Stimulated activated CD4-positive, alpha-beta T cell treated with anti-CD3 and anti-CD28 coated beads, Interleukin-4, amount 100 ng/mL, for 48 hours (primary cell): ENCODE measurements at regions not wholly inside any gene's neighbourhood (a gene's known extent, or its start where the extent isn't known, plus 50 kb on each side); places are given as distances from the start of the nearest gene placed in this dataset.

Source experiments
- DNase-seq, 2 donors: peaks; one replicate each; pipeline ENCODE4 v3.0.0-alpha.2; 2020; ENCODE audit warnings: low read depth in 2 of 2

DNA sequence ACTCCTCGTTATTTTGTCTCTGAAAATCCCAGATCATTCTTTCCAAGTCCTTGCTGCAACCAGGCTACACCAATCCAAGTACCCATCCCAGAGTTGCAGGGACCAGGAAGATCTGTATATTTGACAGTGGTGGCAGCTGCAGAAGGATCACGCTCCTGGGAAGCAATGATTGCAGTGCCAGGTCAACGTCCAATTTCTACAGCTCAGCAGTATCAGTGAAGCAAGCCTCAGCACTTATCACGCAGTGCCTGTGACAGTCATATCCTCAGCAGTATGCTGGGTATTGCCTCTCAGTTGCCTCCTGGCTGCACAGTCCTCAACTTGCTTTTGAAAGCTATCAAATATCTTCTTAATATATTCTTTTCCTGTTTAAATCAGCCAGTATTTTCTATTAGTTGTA lies 66.7 kb downstream of the BARHL2 start:
- no peak for DNase-seq

DNA sequence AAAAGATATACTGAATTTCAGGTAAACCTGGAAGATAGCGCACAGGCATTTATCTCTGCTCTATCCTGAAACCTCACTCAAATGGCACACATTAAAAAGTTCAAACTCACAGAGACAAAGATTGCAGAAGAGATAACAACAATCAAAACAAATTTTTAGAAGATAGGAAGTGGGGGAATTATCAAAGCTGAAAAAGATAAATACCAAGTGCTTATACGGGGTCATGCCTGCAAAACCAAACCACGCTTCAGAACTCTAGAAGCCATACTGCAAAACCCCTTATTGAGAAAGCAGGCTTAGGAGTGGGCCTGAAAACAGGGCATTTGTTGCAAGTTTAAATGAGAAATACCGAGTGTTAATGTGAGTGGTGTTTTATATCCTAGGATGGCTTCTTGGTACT lies 76.8 kb downstream of the BARHL2 start:
- no peak for DNase-seq

DNA sequence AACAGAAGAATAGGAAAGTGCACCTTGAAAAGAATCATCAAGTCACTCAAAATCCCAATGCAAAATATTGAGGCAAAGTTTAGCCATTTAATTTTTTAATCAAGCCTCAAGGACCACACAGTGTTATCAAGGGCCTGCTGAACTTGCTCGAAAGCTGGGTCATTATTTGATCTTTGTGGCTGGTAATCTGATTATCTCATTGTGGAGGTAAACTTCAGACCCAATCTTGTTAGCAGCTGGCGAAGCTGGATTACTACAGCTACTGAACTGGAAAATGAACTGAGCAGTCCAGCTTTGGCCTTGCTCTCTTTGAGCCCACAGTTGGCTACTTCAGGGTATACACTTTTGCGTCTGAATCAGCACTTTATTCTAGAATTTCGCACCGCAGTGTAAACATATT lies 94.4 kb downstream of the BARHL2 start:
- DNase-seq: no peak

GRCh38 chr1:90621986-90622385 lies 95.1 kb downstream of the BARHL2 start:
- no peak for DNase-seq

- no peak for DNase-seq
Observed at GRCh38 chr1:90616395-90616794, 100.7 kb downstream of the BARHL2 start.

DNA sequence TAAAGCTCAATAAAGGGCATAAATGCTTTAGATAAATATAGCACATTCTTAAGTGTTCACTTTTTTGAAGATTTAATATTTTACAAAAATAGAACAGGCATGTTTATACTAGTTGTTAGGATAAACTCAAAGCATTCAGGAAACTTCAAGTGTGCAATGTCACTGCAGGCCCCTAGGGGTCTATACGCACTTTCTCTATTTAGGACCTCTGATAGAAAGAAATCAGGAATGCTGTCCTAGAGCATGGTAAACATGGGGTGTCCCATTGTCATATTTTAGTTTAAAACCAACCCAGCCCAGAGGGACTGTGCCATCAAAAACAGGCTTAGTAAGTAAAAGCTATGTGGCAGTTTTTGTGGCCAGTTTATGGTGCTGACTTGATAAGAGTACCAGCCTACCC lies 102.2 kb downstream of the BARHL2 start:
- no peak for DNase-seq

DNA sequence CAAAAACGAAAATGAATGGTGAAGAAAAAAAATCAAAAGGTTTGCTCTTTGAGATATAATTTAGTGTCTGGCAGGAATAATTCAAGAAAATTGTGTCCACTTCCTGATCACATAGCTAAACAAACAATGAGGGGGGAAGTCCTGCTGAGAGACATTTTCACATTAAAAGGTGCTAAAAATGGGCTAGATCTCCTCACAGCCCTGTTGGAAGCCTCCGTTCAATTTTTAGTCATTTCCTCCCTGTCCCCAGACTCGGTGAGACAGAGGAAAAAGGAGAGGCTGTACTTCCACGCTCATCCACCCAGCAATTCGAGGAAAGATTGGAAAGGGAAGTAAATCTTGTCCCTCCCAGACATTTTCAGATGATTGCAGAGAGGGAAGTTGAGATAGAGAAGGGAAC lies 103.7 kb downstream of the BARHL2 start:
- no peak for DNase-seq

DNA sequence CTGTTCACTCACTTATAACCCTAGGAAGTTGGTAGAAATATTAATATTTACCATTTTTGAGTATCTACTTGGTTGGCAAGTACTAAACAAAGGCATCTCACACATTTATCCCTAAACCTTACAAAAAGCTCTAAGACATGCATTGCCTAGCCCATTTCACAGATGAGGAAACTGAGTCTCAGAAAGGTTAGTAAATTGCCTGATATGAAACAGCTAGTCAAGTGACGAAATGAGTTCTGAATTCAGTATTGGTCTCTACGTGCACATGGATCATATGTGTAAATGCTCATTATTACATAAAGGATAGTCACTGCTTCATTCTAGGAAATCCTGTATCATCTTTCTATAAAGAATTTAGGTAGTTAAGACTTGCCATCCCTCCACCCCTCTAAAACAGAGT lies 105.1 kb downstream of the BARHL2 start:
- DNase-seq: no peak

DNA sequence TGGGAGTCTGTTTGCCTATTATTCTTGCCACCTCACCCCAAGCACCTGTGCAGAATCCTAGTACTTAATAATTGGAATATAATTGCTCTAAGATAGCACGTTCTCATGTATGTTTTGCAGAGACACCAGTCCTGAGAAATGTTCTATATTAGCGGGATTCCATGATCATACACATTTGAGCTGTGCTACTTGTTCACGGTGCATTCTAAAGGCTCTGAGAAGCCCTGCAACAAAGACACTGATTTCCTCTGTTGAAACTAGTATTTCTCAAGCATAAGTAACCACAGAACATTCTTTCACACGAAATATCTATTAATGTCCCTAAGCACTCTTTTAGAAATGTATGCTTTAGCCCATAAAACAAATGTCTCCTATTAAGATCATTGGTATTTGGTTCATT lies 109.4 kb downstream of the BARHL2 start:
- no peak for DNase-seq

DNA sequence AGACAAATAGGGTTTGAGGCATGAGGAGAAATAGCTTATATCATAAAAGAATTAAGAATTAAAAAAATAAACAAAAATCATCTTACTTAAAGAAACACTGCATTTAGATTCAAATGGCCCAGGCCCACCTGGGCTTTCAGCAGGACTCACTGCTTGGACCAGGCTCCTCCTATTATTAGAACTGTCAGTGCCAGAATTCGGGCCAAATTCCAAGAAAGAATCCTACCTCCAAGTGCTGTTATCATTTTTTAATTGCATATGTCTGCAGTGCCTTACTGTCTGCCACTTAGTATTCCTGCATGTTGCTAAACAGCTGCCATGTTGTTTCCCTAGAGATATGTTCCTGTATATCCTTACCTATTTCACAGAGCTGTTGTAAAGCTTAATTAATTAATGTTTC lies 112.0 kb downstream of the BARHL2 start:
- DNase-seq: no peak

DNA sequence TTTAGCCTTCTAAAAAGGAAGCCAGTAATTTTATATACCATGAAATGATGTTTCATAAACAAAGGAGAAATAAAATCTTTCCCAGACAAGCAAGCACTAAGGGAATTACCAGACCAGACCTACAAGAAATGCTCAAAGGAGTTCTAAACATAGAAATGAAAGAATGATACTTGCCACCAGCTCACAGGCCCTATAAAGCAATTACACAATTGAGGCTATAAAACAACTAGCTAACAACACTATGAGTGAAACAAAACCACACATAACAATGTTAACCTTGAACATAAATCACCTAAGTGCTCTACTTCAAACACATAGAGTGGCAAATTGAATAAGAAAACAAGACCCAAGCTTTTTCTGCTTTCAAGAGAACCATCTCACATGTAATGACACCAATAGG lies 123.8 kb downstream of the BARHL2 start:
- DNase-seq: no peak

GRCh38 chr1:90591970-90592356 lies 125.1 kb downstream of the BARHL2 start:
- no peak for DNase-seq

DNA sequence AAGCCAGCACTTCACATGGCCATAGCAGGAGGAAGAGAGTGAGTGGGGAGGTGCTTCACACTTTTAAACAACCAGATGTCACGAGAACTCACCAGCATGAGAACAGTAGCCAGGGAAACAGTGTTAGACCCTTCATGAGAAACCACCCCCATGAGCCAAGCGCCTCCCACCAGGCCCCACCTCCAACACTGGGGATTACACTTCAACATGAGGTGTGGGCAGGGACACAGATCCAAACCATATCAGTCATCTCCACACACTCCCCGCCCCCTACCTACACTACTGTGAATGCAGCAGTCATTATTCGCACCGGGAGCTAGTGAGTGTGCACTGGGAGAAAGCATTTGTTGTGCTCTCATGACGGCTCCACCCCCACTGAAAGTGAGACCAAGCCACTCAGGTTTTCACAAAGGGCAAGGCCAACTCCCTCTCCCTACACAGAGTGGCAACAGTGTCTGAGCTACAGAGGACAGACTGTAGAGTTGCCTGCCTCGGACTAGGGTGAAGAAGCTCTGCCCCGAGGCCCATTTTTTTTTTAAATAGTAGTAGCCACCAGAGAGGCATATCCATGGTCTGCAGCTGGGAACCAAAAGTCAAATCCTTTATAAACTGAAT lies 125.6 kb downstream of the BARHL2 start:
- DNase-seq: no peak

- DNase-seq: no peak
Observed at GRCh38 chr1:90580176-90580575, 136.9 kb downstream of the BARHL2 start.

DNA sequence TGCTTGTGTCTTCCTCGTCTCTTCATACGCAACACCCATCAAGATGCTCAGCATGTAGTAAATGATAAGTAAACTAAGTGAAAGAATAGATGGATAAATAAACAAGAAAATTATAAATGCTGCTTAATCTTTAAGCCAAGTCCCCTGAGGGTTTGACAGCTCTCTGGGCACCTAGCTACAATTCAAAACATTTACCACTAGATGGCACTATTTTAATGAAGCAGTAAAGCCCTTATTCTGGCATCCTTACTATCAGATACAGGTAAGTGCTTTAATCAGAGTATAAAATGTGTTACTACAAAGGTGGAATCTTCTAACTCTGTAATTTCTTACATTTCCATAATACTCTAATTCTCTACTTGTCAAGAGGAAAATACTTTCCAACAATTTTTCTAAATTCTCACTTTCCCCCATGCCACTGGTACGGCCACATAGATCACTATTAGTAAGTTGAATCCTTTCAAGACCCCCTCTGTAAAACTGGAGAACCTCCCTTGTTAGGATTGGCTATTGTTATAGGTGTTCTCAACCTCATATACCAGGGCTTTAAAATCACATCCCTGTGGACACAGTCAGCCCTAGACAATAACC lies 137.8 kb downstream of the BARHL2 start:
- DNase-seq: no peak

GRCh38 chr1:90574692-90575370 lies 142.3 kb downstream of the BARHL2 start:
- no peak for DNase-seq

GRCh38 chr1:90573736-90574135 lies 143.4 kb downstream of the BARHL2 start:
- no peak for DNase-seq

DNA sequence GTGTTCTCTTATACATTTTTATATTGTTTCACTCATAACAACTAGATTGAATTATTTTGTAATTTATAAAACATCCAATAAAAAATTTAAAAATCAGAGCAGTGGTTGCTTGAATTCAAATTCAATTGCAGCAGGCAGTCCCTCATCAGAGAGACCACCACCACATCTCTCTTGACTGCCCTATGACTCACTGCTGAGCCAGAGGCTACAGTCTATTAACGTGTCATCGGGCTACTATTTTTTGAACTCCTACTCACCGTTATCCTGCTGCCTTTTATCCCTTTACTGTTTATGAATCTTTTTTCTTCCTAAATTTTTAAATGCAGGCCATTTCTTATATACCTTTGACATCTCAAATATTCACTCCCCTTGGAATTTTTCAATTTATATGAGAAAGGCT lies 144.7 kb downstream of the BARHL2 start:
- no peak for DNase-seq

- no peak for DNase-seq
Observed at GRCh38 chr1:90568436-90568835, 148.7 kb downstream of the BARHL2 start.

GRCh38 chr1:90564164-90564563 lies 152.9 kb downstream of the BARHL2 start:
- no peak for DNase-seq

GRCh38 chr1:90562892-90563291 lies 154.2 kb downstream of the BARHL2 start:
- DNase-seq: no peak

GRCh38 chr1:90561911-90562310 lies 155.2 kb downstream of the BARHL2 start:
- DNase-seq: no peak

DNA sequence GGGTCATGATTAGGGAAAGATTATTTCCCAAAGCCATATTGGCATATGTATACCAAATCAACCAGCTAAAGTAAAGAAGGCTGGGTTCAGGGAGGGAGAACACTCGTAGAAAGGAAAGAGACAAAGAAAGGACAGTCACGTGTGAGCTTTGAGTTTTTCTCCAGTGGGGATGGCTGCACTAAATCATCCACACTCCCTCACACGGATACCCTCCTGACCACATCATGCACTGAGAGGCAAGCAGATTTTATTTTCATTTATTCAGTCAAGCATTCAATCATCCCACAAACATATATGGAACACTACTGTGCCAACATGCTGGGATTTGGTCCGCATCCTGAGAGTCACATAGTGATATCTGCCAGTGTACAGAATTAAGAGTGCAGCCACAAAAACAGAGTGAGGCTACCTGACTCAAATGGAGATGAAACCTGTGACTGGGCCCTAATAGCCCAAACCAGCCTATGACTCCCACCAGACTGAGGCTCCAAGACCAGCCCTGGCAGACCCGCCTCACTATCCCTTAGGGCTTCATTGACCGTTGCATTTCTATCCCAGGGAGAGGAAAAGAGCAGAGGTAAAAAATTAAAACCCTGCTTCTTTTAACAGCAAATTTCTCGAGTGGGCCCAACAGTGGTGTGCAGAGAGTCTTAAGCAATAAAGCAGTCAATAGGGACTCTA lies 155.9 kb downstream of the BARHL2 start:
- no peak for DNase-seq
